ENCODE measurements at regions not wholly inside any gene's neighbourhood (a gene's known extent, or its start where the extent isn't known, plus 50 kb on each side); places are given as distances from the start of the nearest gene placed in this dataset.
A peak's percentile ranks its signal among the peaks of the same experiment; 100 is the strongest.

- DNase-seq = peak in 2 of 3 donors; percentile 47 to 85
These were observed 53.8 kb upstream of the CORO2B start for GRCh38 chr15:68524753-68525584.

- no peak for DNase-seq
These were observed 53.0 kb upstream of the CORO2B start for GRCh38 chr15:68525815-68526214.

DNA sequence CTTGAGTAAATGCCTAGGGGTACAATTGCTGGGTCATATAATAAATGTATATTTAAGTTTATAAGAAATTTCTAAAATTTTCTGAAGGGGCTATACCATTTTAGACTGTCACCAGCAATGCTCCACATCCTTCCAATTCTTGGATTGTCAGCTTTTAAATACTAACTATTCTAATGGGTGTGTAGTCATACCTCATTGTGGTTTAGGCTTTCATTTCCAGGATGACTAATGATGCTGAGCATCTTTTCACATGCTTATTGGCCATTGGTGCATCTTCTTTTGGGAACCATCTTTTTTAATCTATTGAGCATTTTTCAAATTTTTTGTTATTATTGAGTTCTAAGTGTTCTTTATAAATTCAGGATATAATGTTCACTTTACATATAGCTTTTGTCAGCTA, 52.5 kb upstream of the CORO2B start:
- DNase-seq = peak in 1 of 3 donors; percentile 81

DNA sequence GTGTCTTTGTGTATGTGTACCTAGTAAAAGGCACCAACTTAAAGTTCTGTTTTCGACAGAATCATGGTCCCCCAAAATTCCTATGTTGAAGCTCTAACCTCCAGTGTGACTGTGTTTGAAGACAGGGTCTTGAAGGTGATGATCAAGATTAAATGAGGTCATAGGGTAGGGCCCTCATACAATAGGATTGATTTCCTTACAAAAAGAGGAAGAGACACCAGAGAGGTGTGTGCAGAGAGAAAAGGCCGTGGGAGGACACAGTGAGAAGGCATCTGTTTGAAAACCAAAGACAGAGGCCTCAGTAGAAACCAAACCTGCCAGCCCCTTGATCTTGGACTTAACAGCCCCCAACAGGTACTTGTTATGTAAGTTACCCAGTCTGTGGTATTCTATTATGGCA, 52.0 kb upstream of the CORO2B start:
- no peak for DNase-seq

- DNase-seq = no peak
These were observed 50.0 kb upstream of the CORO2B start for GRCh38 chr15:68528626-68529290.

Measured in muscle of back (tissue), 3 donors.